ENCODE measurements at regions not wholly inside any gene's neighbourhood (a gene's known extent, or its start where the extent isn't known, plus 50 kb on each side); places are given as distances from the start of the nearest gene placed in this dataset.

DNA sequence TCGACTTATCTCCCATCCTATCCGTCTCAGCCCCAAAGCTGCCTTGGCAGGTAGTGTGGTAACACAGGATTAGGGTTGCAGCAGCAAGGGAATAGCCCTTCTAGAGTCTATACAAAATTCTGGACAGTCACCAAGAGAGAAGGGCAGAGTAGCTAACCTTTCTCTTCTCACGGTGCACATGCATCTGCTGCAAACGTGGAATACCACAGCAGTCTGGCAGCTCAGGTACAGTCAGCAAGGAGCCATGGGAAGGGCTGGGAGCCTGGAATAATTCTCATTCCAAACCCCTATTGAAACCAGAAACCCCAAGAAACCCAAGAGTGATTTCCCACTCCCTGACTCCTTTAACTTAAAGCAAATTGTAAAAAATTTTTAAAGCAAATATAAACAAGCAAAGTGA lies 92.3 kb upstream of the THRB start:
- no peaks in the 10 kb centered on the region for H3K27me3 ChIP-seq (ENCODE audit: insufficient read depth, poor library complexity, severe bottlenecking)
- no peak for DNase-seq (ENCODE audit: low read depth in 1 of 2, low spot score in 1 of 2)
- H3K4me3 ChIP-seq (replicated peaks; ENCODE audit: insufficient read depth, low read length), result no peak overlapping the region
- H3K27ac ChIP-seq (replicated peaks), result no peak overlapping the region
- TF ChIP-seq, protein P1, sequence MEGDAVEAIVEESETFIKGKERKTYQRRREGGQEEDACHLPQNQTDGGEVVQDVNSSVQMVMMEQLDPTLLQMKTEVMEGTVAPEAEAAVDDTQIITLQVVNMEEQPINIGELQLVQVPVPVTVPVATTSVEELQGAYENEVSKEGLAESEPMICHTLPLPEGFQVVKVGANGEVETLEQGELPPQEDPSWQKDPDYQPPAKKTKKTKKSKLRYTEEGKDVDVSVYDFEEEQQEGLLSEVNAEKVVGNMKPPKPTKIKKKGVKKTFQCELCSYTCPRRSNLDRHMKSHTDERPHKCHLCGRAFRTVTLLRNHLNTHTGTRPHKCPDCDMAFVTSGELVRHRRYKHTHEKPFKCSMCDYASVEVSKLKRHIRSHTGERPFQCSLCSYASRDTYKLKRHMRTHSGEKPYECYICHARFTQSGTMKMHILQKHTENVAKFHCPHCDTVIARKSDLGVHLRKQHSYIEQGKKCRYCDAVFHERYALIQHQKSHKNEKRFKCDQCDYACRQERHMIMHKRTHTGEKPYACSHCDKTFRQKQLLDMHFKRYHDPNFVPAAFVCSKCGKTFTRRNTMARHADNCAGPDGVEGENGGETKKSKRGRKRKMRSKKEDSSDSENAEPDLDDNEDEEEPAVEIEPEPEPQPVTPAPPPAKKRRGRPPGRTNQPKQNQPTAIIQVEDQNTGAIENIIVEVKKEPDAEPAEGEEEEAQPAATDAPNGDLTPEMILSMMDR (IDR thresholded peaks at IDR 0.05; ENCODE audit: insufficient read depth, low read length), result no peak
- TF ChIP-seq, protein P2, sequence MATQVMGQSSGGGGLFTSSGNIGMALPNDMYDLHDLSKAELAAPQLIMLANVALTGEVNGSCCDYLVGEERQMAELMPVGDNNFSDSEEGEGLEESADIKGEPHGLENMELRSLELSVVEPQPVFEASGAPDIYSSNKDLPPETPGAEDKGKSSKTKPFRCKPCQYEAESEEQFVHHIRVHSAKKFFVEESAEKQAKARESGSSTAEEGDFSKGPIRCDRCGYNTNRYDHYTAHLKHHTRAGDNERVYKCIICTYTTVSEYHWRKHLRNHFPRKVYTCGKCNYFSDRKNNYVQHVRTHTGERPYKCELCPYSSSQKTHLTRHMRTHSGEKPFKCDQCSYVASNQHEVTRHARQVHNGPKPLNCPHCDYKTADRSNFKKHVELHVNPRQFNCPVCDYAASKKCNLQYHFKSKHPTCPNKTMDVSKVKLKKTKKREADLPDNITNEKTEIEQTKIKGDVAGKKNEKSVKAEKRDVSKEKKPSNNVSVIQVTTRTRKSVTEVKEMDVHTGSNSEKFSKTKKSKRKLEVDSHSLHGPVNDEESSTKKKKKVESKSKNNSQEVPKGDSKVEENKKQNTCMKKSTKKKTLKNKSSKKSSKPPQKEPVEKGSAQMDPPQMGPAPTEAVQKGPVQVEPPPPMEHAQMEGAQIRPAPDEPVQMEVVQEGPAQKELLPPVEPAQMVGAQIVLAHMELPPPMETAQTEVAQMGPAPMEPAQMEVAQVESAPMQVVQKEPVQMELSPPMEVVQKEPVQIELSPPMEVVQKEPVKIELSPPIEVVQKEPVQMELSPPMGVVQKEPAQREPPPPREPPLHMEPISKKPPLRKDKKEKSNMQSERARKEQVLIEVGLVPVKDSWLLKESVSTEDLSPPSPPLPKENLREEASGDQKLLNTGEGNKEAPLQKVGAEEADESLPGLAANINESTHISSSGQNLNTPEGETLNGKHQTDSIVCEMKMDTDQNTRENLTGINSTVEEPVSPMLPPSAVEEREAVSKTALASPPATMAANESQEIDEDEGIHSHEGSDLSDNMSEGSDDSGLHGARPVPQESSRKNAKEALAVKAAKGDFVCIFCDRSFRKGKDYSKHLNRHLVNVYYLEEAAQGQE (IDR thresholded peaks at IDR 0.05; ENCODE audit: insufficient replicate concordance, low read depth), result no peak
- TF ChIP-seq POLR2AphosphoS5 (IDR thresholded peaks at IDR 0.05; ENCODE audit: low read depth), result no peak

DNA sequence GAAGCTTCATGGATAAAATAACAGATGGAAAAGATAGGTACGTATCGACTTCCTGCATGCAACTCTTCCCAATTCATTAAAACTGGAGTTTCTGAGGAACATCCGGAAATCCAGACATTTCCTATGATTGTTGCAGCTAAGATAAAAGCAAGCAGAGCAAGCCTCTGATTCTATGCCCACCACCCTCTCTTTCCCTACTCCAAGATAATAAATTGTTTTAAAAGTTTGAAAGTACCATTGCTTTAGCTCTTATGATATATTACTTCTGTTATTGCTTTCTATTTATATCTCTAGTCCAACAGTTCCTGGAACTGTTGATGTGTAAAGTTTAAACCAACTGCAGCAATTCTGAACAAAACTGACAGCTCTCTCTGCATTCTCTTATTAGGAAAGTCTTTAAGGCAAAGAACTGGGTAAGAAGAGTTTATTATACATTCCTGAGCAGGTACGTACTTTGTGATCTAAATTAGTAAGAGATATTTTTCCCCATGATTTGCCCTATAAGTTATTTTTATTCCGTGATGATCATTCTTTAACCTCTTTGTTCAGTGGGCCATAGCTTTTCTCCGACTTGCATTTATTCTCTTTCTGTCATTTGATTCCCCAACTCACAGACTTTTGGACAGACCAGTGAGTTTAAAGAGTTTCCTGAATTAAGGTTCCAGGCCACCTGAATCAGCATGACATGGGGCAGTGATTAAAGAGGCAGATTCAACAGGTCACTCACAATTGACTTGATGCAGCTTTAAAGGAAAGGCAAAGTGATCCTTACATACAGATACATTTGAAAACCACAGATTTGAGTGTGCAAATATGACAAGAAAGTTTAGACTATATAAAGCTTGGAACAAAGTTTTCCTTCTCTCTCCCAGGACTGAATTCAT lies 94.2 kb upstream of the THRB start:
- TF ChIP-seq POLR2AphosphoS5 (IDR thresholded peaks at IDR 0.05; ENCODE audit: low read depth), result no peak
- TF ChIP-seq, protein P2 (IDR thresholded peaks at IDR 0.05; ENCODE audit: insufficient replicate concordance, low read depth), result no peak
- TF ChIP-seq, protein P1 (IDR thresholded peaks at IDR 0.05; ENCODE audit: insufficient read depth, low read length), result no peak
- TF ChIP-seq GABPA (IDR thresholded peaks at IDR 0.05; ENCODE audit: low read depth), result no peak
- no peak for TF ChIP-seq SPI1 (IDR thresholded peaks at IDR 0.05; ENCODE audit: borderline replicate concordance, low read depth)
- Histone ChIP-seq H3K27ac (replicated peaks) (no peak overlapping the region), H3K27me3 (ENCODE audit: insufficient read depth, poor library complexity, severe bottlenecking) (no peaks in the 10 kb centered on the region), H3K4me3 (replicated peaks; ENCODE audit: insufficient read depth, low read length) (no peak overlapping the region)
- DNase-seq (ENCODE audit: low read depth in 1 of 2, low spot score in 1 of 2), result no peak

DNA sequence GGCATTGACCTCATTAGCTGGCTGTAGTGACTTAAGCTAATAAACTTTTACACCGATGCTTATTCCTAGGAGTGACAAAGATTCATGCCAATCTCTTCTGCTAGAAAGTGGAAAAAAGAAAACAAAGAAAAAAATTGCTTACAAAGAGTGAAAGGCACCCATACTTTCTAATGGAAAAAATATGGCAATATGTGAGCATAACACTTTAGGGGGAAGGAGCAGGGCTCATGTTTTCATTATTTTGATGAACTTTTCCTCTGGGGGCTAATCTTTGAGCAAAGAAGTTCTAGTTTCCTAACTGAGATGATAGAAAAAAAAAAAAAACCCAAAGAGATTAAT lies 94.8 kb upstream of the THRB start:
- DNase-seq (ENCODE audit: low read depth in 1 of 2, low spot score in 1 of 2), result no peak
- TF ChIP-seq POLR2AphosphoS5 (IDR thresholded peaks at IDR 0.05; ENCODE audit: low read depth) (no peak), SPI1 (IDR thresholded peaks at IDR 0.05; ENCODE audit: borderline replicate concordance, low read depth) (no peak), GABPA (IDR thresholded peaks at IDR 0.05; ENCODE audit: low read depth) (no peak)
- TF ChIP-seq, protein P2 (IDR thresholded peaks at IDR 0.05; ENCODE audit: insufficient replicate concordance, low read depth), result no peak
- TF ChIP-seq, protein P1 (IDR thresholded peaks at IDR 0.05; ENCODE audit: insufficient read depth, low read length), result no peak
- H3K27me3 ChIP-seq (ENCODE audit: insufficient read depth, poor library complexity, severe bottlenecking), result no peaks in the 10 kb centered on the region
- no peak overlapping the region for H3K4me3 ChIP-seq (replicated peaks; ENCODE audit: insufficient read depth, low read length)
- H3K27ac ChIP-seq (replicated peaks), result no peak overlapping the region
